Heart right ventricle (tissue), 16 donors: ENCODE measurements at regions not wholly inside any gene's neighbourhood (a gene's known extent, or its start where the extent isn't known, plus 50 kb on each side); places are given as distances from the start of the nearest gene placed in this dataset.

Experiments
- ATAC-seq, 8 donors: fragments of 200-7000 bp; cut with Tn5 transposase; one replicate each; pipeline ENCODE4 v1.9.1; 2020; ENCODE audit warnings: mild to moderate bottlenecking in 8 of 8, moderate library complexity in 8 of 8, moderate number of reproducible peaks in 1 of 8
- DNase-seq, 2 donors: peaks; one replicate each; pipeline ENCODE4 v3.0.0-alpha.2; 2020
- H3K27ac ChIP-seq, 10 donors: fragments of 200-600 bp; sonication (generic) in 2 of 10; one replicate each; pipeline versions ENCODE4 v1.5.0 to v1.8.0; 2020 to 2022; ENCODE audit warnings: mild to moderate bottlenecking in 3 of 10
- H3K27me3 ChIP-seq, 7 donors: fragments of 200-600 bp; one replicate each; pipeline ENCODE4 v1.8.0; 2021 to 2022; ENCODE audit warnings: mild to moderate bottlenecking in 2 of 7
- H3K36me3 ChIP-seq, 9 donors: fragments of 200-600 bp; sonication (generic) in 1 of 9; one replicate each; pipeline versions ENCODE4 v1.5.0 to v1.8.0; 2020 to 2022; ENCODE audit warnings: mild to moderate bottlenecking in 2 of 9
- H3K4me1 ChIP-seq, 9 donors: fragments of 200-600 bp; sonication (generic) in 1 of 9; one replicate each; pipeline versions ENCODE4 v1.5.0 to v1.8.0; 2020 to 2022; ENCODE audit warnings: mild to moderate bottlenecking in 4 of 9
- H3K4me3 ChIP-seq, 10 donors: fragments of 200-600 bp; sonication (generic) in 2 of 10; one replicate each; pipeline versions ENCODE4 v1.5.0 to v1.8.0; 2020 to 2022; ENCODE audit warnings: mild to moderate bottlenecking in 7 of 10, moderate library complexity in 2 of 10
- H3K9me3 ChIP-seq, 11 donors: fragments of 200-600 bp in 10 of 11; sonication (generic) in 2 of 11; one replicate each; pipeline versions ENCODE4 v1.5.0 to v1.8.0; 2013 to 2022; ENCODE audit warnings: mild to moderate bottlenecking in 2 of 11, control low read depth in 1 of 11, moderate library complexity in 1 of 11
- CTCF ChIP-seq, 9 donors: fragments of 200-600 bp; sonication (generic) in 2 of 9; IDR thresholded peaks; one replicate each; pipeline versions ENCODE4 v1.5.0 to v1.8.0; 2021 to 2022; ENCODE audit warnings: antibody characterized with exemption in 9 of 9, mild to moderate bottlenecking in 5 of 9, moderate library complexity in 1 of 9
- WGBS, 2 donors: extraction: QIAGEN DNeasy Blood & Tissue Kit; methylation state at CpG; one replicate each; pipeline ENCODE4 v1.1.7; 2013; ENCODE audit warnings: inconsistent platforms in 1 of 2; 5-methylcytosine and 5-hydroxymethylcytosine counted together
- intact Hi-C, 10 donors: fragments of 100-400 bp; cut with DNase I; formaldehyde crosslinking; loops; one replicate each; pipeline versions ENCODE4 v1.11.1 to v1.14.2; 2022
- donor health status: Arrhythmogenic right ventricular cardiomyopathy.
- donor health status: ischemic (EF 13 %, LVEDD 7.1; RV severe dilation, severe dysfunction).
- donor health status: healthy with polysubstance abuse.
- donor health status: DM: no; HTN: yes; CAD: no.
- donor health status: DM: no; HTN: no; CAD: no.
- donor health status: ischemic (EF 25% LVEDD 6.9; RV normal size, moderate dysfunction).
- donor health status: ischemic (EF 25% LVEDD 5.7; RV mildly dilated, moderate dysfunction).
- donor health status: healthy.
- donor health status: DM: yes; HTN: yes; CAD: no.
- donor health status: Ischemic cardiomyopathy.
- donor health status: ischemic (EF 35%, LVEDD 5.7; RV mildly dilated, moderate dysfunction).
- donor health status: nonischemic (EF 11% LVEDD 7.7; RV severe dilation, severe dysfunction).
- donor health status: DM: yes; HTN: yes; CAD: no.
- donor health status: PGD.
- donor health status: ischemic (EF 29% LVEDD 5.4; RV normal size, mild dysfunction).
- donor health status: nonischemic (EF 23%, LVEDD 6.1; RV moderate dilation, normal function).

- no peak for TF ChIP-seq CTCF (IDR thresholded peaks at IDR 0.05)
- DNase-seq (no peak), ATAC-seq (no peak)
- no peaks in the 10 kb centered on the region for H3K4me1 ChIP-seq
- H3K9me3 ChIP-seq = peaks cover 0 to 26% (median 6%) of the 10 kb centered on the region in 11 donors
- no peaks in the 10 kb centered on the region for H3K27me3 ChIP-seq
- H3K4me3 ChIP-seq = no peak overlapping the region
- intact Hi-C loops = no loop called here
- 11% methylated on average over 2 of the region's 2 CpGs for WGBS, 2 donors
- H3K27ac ChIP-seq = no peak overlapping the region
- H3K36me3 ChIP-seq = no peaks in the 10 kb centered on the region
These were observed 539.2 kb downstream of the TLE1 start for GRCh38 chr9:81150016-81150625.

GRCh38 chr9:81146684-81147337, 542.5 kb downstream of the TLE1 start:
- WGBS, 2 donors = 91 to 92% methylated on average over 4 of the region's 4 CpGs
- no peak for TF ChIP-seq CTCF (IDR thresholded peaks at IDR 0.05)
- Histone ChIP-seq H3K4me3 (no peak overlapping the region), H3K27me3 (no peaks in the 10 kb centered on the region), H3K4me1 (no peaks in the 10 kb centered on the region), H3K27ac (no peak overlapping the region), H3K36me3 (no peaks in the 10 kb centered on the region), H3K9me3 (peaks cover 0 to 18% (median 0%) of the 10 kb centered on the region in 11 donors)
- intact Hi-C loops = no loop called here
- ATAC-seq (no peak), DNase-seq (no peak)

GRCh38 chr9:81146241-81146640, 543.1 kb downstream of the TLE1 start:
- ATAC-seq (no peak), DNase-seq (no peak)
- H3K4me1 ChIP-seq = no peaks in the 10 kb centered on the region
- intact Hi-C loops = no loop called here
- no peaks in the 10 kb centered on the region for H3K27me3 ChIP-seq
- no peak overlapping the region for H3K27ac ChIP-seq
- H3K9me3 ChIP-seq = peaks cover 0 to 18% (median 0%) of the 10 kb centered on the region in 11 donors
- no peak for TF ChIP-seq CTCF (IDR thresholded peaks at IDR 0.05)
- H3K4me3 ChIP-seq = no peak overlapping the region
- no peaks in the 10 kb centered on the region for H3K36me3 ChIP-seq
- 61 to 75% methylated on average over 3 of the region's 3 CpGs for whole genome bisulfite sequencing, 2 donors

GRCh38 chr9:81145331-81145963, 543.9 kb downstream of the TLE1 start:
- H3K4me3 ChIP-seq = no peak overlapping the region
- intact Hi-C loops = no loop called here
- ATAC-seq (no peak), DNase-seq (no peak)
- H3K27ac ChIP-seq = no peak overlapping the region
- no peaks in the 10 kb centered on the region for H3K4me1 ChIP-seq
- H3K36me3 ChIP-seq = no peaks in the 10 kb centered on the region
- peaks cover 0 to 18% (median 0%) of the 10 kb centered on the region in 11 donors for H3K9me3 ChIP-seq
- whole genome bisulfite sequencing, 2 donors = 68% methylated on average over 10 of the region's 10 CpGs
- no peak for TF ChIP-seq CTCF (IDR thresholded peaks at IDR 0.05)
- no peaks in the 10 kb centered on the region for H3K27me3 ChIP-seq
